ENCODE measurements at regions not wholly inside any gene's neighbourhood (a gene's known extent, or its start where the extent isn't known, plus 50 kb on each side); places are given as distances from the start of the nearest gene placed in this dataset.

DNA sequence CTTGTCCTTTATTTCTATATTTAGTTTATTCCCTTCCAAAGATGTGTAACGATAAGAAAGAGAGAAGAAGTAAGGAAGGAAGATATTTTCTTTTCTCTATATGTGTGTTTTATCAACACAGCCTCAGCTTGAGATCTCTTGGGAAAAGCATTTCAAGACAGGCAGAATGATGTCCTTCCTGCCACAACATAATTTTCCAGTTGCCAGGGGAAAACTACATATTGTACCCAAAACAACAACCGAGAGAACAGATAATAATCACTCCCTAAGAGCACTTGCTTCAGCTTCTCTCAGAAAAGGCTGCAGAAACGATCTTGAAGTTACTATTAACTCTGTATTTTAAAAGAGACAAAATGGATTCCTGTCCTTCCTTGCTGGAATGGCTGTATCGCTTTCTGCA, 151.4 kb upstream of the ITGB1 start:
- H3K27me3 ChIP-seq (ENCODE audit: control insufficient read depth in 4 of 4, insufficient read depth in 4 of 4, low read length in 3 of 4): peaks cover 0 to 5% (median 0%) of the 10 kb centered on the region in 4 donors
- H3K9ac ChIP-seq (ENCODE audit: low read depth in 1 of 2, low read length in 2 of 2): no peak overlapping the region
- no peak overlapping the region for H3K27ac ChIP-seq (ENCODE audit: low read depth in 1 of 2, low read length in 2 of 2)
- H3K4me1 ChIP-seq (ENCODE audit: control insufficient read depth in 4 of 4, insufficient read depth in 4 of 4, low read length in 3 of 4): no peaks in the 10 kb centered on the region
- no peaks in the 10 kb centered on the region for H3K9me3 ChIP-seq (ENCODE audit: control insufficient read depth in 4 of 4, low read length in 3 of 4)
- no peaks in the 10 kb centered on the region for H3K36me3 ChIP-seq (ENCODE audit: control insufficient read depth in 4 of 4, insufficient read depth in 3 of 4, low read depth in 1 of 4, low read length in 3 of 4)
- TF ChIP-seq TAF1 (conservative IDR thresholded peaks at IDR 0.05) (no peak), EGR1 (IDR thresholded peaks at IDR 0.05; ENCODE audit: low read depth in 2 of 2) (no peak), MAX (IDR thresholded peaks at IDR 0.05) (no peak), HNF4G (IDR thresholded peaks at IDR 0.05) (no peak), HNF4A (conservative IDR thresholded peaks at IDR 0.05) (no peak), FOXA2 (IDR thresholded peaks at IDR 0.05) (no peak), RXRA (IDR thresholded peaks at IDR 0.05) (no peak), YY1 (IDR thresholded peaks at IDR 0.05) (no peak), GABPA (IDR thresholded peaks at IDR 0.05 in 1 of 2, conservative IDR thresholded peaks at IDR 0.05 in 1 of 2) (no peak), ATF3 (IDR thresholded peaks at IDR 0.05) (no peak), FOXA1 (IDR thresholded peaks at IDR 0.05) (no peak), NR2F2 (IDR thresholded peaks at IDR 0.05) (no peak), JUND (IDR thresholded peaks at IDR 0.05) (no peak), RAD21 (IDR thresholded peaks at IDR 0.05) (no peak), SP1 (IDR thresholded peaks at IDR 0.05) (no peak), ZBTB33 (IDR thresholded peaks at IDR 0.05) (no peak)
- TF ChIP-seq, protein P1, sequence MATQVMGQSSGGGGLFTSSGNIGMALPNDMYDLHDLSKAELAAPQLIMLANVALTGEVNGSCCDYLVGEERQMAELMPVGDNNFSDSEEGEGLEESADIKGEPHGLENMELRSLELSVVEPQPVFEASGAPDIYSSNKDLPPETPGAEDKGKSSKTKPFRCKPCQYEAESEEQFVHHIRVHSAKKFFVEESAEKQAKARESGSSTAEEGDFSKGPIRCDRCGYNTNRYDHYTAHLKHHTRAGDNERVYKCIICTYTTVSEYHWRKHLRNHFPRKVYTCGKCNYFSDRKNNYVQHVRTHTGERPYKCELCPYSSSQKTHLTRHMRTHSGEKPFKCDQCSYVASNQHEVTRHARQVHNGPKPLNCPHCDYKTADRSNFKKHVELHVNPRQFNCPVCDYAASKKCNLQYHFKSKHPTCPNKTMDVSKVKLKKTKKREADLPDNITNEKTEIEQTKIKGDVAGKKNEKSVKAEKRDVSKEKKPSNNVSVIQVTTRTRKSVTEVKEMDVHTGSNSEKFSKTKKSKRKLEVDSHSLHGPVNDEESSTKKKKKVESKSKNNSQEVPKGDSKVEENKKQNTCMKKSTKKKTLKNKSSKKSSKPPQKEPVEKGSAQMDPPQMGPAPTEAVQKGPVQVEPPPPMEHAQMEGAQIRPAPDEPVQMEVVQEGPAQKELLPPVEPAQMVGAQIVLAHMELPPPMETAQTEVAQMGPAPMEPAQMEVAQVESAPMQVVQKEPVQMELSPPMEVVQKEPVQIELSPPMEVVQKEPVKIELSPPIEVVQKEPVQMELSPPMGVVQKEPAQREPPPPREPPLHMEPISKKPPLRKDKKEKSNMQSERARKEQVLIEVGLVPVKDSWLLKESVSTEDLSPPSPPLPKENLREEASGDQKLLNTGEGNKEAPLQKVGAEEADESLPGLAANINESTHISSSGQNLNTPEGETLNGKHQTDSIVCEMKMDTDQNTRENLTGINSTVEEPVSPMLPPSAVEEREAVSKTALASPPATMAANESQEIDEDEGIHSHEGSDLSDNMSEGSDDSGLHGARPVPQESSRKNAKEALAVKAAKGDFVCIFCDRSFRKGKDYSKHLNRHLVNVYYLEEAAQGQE (IDR thresholded peaks at IDR 0.05): no peak
- TF ChIP-seq, protein P2, sequence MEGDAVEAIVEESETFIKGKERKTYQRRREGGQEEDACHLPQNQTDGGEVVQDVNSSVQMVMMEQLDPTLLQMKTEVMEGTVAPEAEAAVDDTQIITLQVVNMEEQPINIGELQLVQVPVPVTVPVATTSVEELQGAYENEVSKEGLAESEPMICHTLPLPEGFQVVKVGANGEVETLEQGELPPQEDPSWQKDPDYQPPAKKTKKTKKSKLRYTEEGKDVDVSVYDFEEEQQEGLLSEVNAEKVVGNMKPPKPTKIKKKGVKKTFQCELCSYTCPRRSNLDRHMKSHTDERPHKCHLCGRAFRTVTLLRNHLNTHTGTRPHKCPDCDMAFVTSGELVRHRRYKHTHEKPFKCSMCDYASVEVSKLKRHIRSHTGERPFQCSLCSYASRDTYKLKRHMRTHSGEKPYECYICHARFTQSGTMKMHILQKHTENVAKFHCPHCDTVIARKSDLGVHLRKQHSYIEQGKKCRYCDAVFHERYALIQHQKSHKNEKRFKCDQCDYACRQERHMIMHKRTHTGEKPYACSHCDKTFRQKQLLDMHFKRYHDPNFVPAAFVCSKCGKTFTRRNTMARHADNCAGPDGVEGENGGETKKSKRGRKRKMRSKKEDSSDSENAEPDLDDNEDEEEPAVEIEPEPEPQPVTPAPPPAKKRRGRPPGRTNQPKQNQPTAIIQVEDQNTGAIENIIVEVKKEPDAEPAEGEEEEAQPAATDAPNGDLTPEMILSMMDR (IDR thresholded peaks at IDR 0.05; ENCODE audit: low read depth, low read length, missing input control): no peak
- no peak for DNase-seq (ENCODE audit: low spot score)
- 79% methylated on average over 4 of the region's 4 CpGs for WGBS
- H3K4me3 ChIP-seq (ENCODE audit: low read depth in 1 of 3, low read length in 3 of 3): no peak overlapping the region

Data from liver (tissue), 8 donors.